ENCODE measurements at regions not wholly inside any gene's neighbourhood (a gene's known extent, or its start where the extent isn't known, plus 50 kb on each side); places are given as distances from the start of the nearest gene placed in this dataset.

- Mint-ChIP-seq H3K36me3 (ENCODE audit: low read depth) (no peaks in the 10 kb centered on the region), H3K9me3 (peaks cover 3% of the 10 kb centered on the region), H3K4me1 (ENCODE audit: low read depth) (no peaks in the 10 kb centered on the region), H3K4me3 (no peak overlapping the region), H3K27me3 (no peaks in the 10 kb centered on the region), H3K27ac (no peak overlapping the region)
- TF ChIP-seq CTCF (IDR thresholded peaks at IDR 0.05), result no peak
- DNase-seq (no peak), ATAC-seq (no peak)
- intact Hi-C loops (cut with micrococcal nuclease), result no loop called here
- ChIA-PET CTCF (no interaction called here), POLR2A (no interaction called here)
Measured at GRCh38 chr6:120873125-120873865, 461.0 kb downstream of the TBC1D32 start.

- H3K9me3 Mint-ChIP-seq, result peaks cover 3% of the 10 kb centered on the region
- ChIA-PET CTCF (no interaction called here), POLR2A (no interaction called here)
- no peaks in the 10 kb centered on the region for H3K27me3 Mint-ChIP-seq
- no peak for ATAC-seq
- H3K4me1 Mint-ChIP-seq (ENCODE audit: low read depth), result no peaks in the 10 kb centered on the region
- no peaks in the 10 kb centered on the region for H3K36me3 Mint-ChIP-seq (ENCODE audit: low read depth)
- no peak for DNase-seq
- no peak overlapping the region for H3K4me3 Mint-ChIP-seq
- intact Hi-C loops (cut with micrococcal nuclease), result no loop called here
- no peak for TF ChIP-seq CTCF (IDR thresholded peaks at IDR 0.05)
- H3K27ac Mint-ChIP-seq, result no peak overlapping the region
Measured at GRCh38 chr6:120872262-120872578, 462.1 kb downstream of the TBC1D32 start.

GRCh38 chr6:120871416-120872261, 462.6 kb downstream of the TBC1D32 start:
- no peaks in the 10 kb centered on the region for H3K4me1 Mint-ChIP-seq (ENCODE audit: low read depth)
- TF ChIP-seq CTCF (IDR thresholded peaks at IDR 0.05), result no peak

GRCh38 chr6:120869397-120869796, 464.9 kb downstream of the TBC1D32 start:
- no peaks in the 10 kb centered on the region for H3K4me1 Mint-ChIP-seq (ENCODE audit: low read depth)
- H3K4me3 Mint-ChIP-seq, result no peak overlapping the region
- ChIA-PET CTCF (no interaction called here), POLR2A (no interaction called here)
- no peak overlapping the region for H3K27ac Mint-ChIP-seq
- H3K36me3 Mint-ChIP-seq (ENCODE audit: low read depth), result no peaks in the 10 kb centered on the region
- peaks cover 3% of the 10 kb centered on the region for H3K9me3 Mint-ChIP-seq
- DNase-seq (no peak), ATAC-seq (no peak)
- TF ChIP-seq CTCF (IDR thresholded peaks at IDR 0.05), result no peak
- H3K27me3 Mint-ChIP-seq, result no peaks in the 10 kb centered on the region
- intact Hi-C loops (cut with micrococcal nuclease), result no loop called here

More at GRCh38 chr6:120871416-120872261, 462.6 kb downstream of the TBC1D32 start:
- ChIA-PET CTCF (no interaction called here), POLR2A (no interaction called here)
- Mint-ChIP-seq H3K4me3 (no peak overlapping the region), H3K36me3 (ENCODE audit: low read depth) (no peaks in the 10 kb centered on the region), H3K9me3 (peaks cover 3% of the 10 kb centered on the region), H3K27ac (no peak overlapping the region), H3K27me3 (no peaks in the 10 kb centered on the region)
- ATAC-seq (no peak), DNase-seq (no peak)
- intact Hi-C loops (cut with micrococcal nuclease), result no loop called here

GRCh38 chr6:120857422-120857821, 476.9 kb downstream of the TBC1D32 start:
- Mint-ChIP-seq H3K27me3 (no peaks in the 10 kb centered on the region), H3K4me1 (ENCODE audit: low read depth) (no peaks in the 10 kb centered on the region), H3K27ac (no peak overlapping the region), H3K36me3 (ENCODE audit: low read depth) (no peaks in the 10 kb centered on the region), H3K4me3 (no peak overlapping the region), H3K9me3 (no peaks in the 10 kb centered on the region)
- no peak for DNase-seq
- intact Hi-C loops (cut with micrococcal nuclease), result no loop called here
- POLR2A ChIA-PET, result no interaction called here
- no peak for TF ChIP-seq CTCF (IDR thresholded peaks at IDR 0.05)
- ATAC-seq, result no peak
- CTCF ChIA-PET, result no interaction called here

All from activated CD8-positive, alpha-beta T cell treated with anti-CD3 and anti-CD28 coated beads for 36 hours (primary cell).